H1 (cell line): ENCODE measurements at regions not wholly inside any gene's neighbourhood (a gene's known extent, or its start where the extent isn't known, plus 50 kb on each side); places are given as distances from the start of the nearest gene placed in this dataset.
"Not testable (repeated sequence)": the region's sequence is repeated elsewhere in the genome, so short reads cannot be mapped to it uniquely, and the experiment has no call there.

ENCODE experiments used
- POLR2A ChIP-seq, 2 experiments: IDR thresholded peaks; 1 replicate in 1 of 2; 2 replicates in 1 of 2; pipeline ENCODE4 v1.6.1; 2011; ENCODE audit warnings: low read depth in 2 of 2, low read length in 2 of 2, mild to moderate bottlenecking in 2 of 2; ENCODE audit errors: control extremely low read depth in 1 of 2
- TF ChIP-seq, protein P1 (sequence below), 3 experiments: IDR thresholded peaks; 1 replicate in 2 of 3; 2 replicates in 1 of 3; pipeline versions ENCODE4 v1.5.1 to v1.6.1; 2011; ENCODE audit warnings: low read length in 3 of 3, mild to moderate bottlenecking in 3 of 3, inconsistent platforms in 2 of 3, low read depth in 1 of 3, moderate library complexity in 1 of 3; ENCODE audit not compliant: insufficient read depth in 1 of 3; ENCODE audit errors: control extremely low read depth in 1 of 3

- TF ChIP-seq, protein P1, sequence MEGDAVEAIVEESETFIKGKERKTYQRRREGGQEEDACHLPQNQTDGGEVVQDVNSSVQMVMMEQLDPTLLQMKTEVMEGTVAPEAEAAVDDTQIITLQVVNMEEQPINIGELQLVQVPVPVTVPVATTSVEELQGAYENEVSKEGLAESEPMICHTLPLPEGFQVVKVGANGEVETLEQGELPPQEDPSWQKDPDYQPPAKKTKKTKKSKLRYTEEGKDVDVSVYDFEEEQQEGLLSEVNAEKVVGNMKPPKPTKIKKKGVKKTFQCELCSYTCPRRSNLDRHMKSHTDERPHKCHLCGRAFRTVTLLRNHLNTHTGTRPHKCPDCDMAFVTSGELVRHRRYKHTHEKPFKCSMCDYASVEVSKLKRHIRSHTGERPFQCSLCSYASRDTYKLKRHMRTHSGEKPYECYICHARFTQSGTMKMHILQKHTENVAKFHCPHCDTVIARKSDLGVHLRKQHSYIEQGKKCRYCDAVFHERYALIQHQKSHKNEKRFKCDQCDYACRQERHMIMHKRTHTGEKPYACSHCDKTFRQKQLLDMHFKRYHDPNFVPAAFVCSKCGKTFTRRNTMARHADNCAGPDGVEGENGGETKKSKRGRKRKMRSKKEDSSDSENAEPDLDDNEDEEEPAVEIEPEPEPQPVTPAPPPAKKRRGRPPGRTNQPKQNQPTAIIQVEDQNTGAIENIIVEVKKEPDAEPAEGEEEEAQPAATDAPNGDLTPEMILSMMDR (IDR thresholded peaks at IDR 0.05; ENCODE audit: control extremely low read depth in 1 of 3, insufficient read depth in 1 of 3, low read depth in 1 of 3, low read length in 3 of 3) = not testable (repeated sequence)
- not testable (repeated sequence) for TF ChIP-seq POLR2A (IDR thresholded peaks at IDR 0.05; ENCODE audit: control extremely low read depth in 1 of 2, low read depth in 2 of 2, low read length in 2 of 2)
These were observed 309.8 kb downstream of the MAGEB5 start for GRCh38 chrX:26525768-26526167.
